LHCN-M2 (cell line): ENCODE measurements at regions not wholly inside any gene's neighbourhood (a gene's known extent, or its start where the extent isn't known, plus 50 kb on each side); places are given as distances from the start of the nearest gene placed in this dataset.
"Not testable (repeated sequence)": the region's sequence is repeated elsewhere in the genome, so short reads cannot be mapped to it uniquely, and the experiment has no call there.

ENCODE experiments used
- DNase-seq: peaks from one replicate; pipeline ENCODE4 v3.0.0-alpha.2; 2012; ENCODE audit warnings: low read depth

DNA sequence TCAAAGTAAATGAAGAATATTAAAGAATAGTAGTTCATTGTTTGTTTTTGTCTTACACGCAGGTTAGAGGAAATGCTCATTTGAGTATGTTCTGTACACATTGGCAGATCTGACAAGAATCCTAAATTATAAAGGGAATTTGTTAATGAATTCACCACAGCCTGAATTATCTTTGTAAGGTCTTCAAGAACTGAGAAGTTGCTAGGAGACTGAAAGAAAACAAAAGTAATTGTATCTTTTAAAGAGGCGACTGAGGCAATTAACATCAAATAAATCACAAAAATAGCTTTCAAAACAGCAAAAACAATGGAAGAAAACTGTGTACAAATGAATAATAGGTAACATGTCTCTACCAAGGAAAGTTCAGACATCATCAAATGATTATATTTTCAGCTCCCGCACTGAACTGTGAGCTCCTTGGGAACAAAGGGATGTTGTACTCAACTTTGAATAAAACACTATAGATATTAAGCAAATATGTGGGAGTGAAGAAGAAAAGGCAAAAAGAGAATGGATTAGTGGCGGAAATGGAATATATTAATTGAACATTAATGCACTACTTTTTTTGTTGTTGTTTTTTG, 51.7 kb upstream of the ATIC start:
- DNase-seq, result no peak

DNA sequence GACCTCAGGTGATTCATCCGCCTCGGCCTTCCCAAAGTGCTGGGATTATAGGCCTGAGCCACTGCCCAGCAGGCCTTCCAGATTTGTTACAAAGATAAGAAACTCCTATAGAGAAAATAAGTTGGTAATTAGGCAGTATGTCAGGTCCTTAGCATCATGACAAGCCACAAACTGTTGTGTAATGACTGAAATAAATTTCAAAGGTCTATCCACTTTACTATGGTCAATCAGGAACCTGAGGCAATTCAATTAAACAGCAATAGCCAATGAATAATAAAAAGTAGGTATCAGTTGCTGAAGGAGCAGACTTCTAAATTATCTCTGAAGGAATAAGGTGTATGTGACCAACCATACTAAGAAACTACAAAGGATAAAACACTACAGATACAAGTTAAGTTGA, 62.4 kb upstream of the ATIC start:
- no peak for DNase-seq

DNA sequence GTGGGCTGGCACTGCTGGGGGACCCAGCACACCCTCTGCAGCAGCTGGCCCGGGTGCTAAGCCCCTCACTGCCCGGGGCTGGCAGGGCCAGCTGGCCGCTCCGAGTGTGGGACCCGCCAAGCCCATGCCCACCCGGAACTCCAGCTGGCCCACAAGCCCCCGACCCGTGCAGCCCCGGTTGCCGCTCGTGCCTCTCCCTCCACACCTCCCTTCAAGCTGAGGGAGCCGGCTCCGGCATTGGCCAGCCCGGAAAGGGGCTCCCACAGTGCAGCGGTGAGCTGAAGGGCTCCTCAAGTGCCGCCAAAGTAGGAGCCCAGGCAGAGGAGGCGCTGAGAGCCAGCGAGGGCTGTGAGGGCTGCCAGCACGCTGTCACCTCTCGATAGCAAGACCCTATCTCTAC, 65.9 kb upstream of the ATIC start:
- DNase-seq, result not testable (repeated sequence)

DNA sequence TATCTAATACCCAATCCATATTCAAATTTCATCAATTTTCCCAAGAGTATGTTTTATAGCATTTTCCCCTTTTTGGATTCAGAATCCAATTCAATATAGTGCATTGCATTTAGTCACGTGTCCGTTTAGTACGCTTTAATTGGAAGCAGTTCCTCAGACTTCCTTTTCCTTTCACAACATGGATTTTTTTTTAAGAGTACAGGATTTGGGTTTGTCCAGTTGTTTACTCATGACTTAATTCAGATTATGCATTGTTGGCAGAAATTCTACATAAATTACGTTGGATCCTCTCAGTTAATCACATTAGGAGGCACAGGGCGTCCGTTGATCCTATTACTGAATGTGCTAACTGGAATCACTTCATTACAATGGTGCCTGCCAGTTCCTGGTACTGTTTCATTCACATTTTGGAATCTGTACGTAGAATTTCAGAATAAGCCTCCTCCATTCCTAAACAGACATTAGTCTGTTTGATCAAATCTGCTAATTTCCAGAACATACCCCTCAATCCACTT, 70.0 kb upstream of the ATIC start:
- DNase-seq, result no peak

DNA sequence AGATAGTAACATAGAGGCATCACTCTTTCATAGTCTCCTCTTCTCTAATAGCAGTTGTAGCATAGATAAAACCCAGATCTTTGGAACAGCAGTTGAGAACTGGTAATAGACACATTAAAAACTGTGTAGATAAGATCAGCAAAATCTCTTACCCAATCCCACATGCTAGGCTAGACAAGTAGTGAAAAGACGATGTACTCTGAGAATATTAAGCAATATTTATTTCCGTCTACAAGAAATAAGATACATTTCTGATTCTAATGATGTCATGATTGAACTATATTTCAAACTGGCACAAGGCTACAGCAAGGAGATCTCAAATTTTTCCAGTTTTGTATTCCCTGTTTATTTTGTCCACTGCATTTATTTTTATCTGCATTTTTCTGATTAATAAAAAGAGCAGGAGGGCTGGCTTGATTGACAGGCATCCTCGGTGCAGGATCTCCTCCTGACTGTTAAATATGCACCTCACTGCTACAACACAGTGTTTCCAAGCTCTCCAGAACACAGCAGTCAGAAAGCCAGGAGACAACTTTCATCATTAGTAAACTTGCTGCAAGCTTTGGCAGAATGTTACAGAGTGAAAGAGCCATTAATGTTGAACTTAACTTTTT, 73.3 kb upstream of the ATIC start:
- DNase-seq, result no peak

DNA sequence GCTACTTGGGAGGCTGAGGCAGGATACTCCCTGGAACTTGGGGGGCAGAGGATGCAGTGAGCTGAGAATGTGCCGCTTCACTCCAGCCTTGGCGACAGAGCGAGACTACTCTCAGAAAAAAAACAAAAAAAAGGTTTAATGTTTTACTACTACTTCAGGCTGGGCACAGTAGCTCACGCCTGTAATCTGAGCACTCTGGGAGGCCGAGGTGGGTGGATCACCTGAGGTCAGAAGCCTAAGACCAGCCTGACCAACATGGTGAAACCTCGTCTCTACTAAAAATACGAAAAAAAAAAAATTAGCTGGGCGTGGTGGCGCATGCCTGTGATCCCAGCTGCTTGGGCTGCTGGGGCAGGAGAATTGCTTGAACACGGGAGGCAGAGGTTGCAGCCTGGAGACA, 75.7 kb upstream of the ATIC start:
- DNase-seq, result no peak

DNA sequence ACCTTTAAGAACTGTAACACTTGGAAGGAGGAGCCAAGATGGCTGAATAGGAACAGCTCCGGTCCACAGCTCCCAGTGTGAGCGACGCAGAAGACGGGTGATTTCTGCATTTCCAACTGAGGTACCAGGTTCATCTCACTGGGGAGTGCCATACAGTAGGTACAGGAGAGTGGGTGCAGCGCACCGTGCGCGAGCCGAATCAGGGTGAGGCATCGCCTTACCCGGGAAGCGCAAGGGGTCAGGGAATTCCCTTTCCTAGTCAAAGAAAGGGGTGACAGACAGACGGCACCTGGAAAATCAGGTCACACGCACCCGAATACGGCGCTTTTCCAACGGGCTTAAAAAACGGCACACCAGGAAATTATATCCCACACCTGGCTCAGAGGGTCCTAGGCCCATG, 81.8 kb upstream of the ABCA12 start:
- not testable (repeated sequence) for DNase-seq

DNA sequence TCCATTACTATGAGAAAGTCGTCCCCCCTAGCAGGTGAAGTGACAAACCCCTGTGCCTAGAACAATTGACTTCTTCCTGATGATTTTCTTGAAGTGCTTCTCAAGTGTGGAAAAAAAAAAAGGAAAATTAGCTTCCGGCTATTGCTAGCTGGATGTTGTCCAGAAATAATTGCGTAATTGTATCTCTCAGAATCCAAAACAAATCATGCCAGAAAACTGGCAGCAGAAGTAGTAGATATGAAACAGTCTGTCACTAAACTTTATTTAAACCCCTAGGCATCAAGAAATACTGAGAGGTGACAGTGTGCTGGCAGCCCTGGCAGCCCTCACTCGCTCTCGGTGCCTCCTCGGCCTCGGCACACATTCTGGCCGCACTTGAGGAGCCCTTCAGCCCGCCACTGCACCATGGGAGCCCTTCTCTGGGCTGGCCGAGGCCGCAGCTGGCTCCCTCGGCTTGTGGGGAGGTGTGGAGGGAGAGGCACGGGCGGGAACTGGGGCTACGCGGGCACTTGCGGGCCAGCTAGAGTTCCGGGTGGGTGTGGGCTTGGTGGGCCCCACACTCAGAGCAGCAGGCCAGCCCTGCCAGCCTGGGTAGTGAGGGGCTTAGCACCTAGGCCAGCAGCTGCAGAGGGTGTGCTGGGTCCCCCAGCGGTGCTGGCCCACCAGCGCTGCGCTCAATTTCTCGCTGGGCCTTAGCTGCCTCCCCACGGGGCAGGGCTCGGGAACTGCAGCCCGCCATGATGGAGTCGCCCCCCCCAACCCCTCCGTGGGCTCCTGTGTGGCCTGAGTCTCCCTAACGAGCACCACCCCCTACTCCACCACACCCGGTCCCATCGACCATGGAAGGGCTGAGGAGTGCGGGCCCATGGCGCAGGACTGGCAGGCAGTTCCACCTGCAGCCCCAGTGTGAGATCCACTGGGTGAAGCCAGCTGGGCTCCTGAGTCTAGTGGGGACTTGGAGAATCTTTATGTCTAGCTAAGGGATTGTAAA, 80.5 kb upstream of the ABCA12 start:
- peak; percentile 7 for DNase-seq

DNA sequence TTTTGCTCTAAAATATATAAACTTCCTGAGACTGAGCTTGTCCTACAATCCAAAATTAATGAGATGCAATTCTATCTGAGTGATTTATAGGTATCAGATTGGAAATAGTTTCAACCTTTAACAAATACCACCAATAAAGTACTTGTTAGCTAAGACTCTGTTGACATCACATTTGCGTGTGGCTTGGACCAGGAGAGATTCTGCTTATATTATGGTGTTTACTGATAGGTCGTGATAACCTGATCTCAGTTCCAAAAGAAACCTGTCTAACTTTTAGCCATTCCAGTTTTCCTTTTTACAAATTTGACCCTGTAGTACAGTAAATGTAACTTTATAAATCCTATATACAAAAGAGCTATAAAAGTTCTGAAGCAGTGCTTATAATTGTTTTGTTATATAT, 78.4 kb upstream of the ABCA12 start:
- no peak for DNase-seq

DNA sequence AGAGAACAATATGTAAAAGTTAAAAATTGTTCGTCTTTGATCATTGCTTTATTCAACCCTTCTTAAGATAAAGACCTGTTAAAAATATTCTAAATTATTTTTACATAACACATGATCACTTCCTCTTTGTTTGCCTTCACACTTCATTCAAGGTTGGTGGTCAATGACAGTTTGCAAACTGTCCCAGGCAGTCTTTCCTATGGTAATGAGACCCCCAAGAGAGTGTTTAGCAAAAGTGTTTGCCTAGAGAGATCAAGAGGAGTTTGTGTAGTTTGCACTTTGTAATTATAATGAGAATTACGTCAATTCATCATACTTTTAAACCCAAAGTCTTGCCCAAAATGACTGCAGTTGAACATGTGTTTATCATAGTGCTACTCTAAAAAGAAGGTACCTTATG, 77.2 kb upstream of the ABCA12 start:
- no peak for DNase-seq

DNA sequence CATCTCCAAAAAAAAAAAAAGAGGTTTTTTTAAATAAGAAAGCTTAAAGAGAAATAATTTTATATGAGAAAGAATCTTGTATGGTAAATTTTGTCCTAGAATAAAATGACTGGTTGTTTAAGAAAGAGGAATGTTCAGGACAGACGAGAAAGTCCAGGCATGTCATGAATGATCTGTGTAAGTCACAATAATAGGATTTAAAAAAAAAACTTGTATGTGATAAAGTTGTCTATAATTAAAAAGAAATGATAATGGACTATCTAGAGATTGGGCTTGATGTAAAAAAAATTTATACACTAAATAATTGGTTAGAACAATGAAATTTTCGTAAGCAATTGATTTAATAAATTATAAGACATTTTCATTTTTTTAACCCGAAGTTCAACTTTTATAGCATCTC, 71.7 kb upstream of the ABCA12 start:
- no peak for DNase-seq

DNA sequence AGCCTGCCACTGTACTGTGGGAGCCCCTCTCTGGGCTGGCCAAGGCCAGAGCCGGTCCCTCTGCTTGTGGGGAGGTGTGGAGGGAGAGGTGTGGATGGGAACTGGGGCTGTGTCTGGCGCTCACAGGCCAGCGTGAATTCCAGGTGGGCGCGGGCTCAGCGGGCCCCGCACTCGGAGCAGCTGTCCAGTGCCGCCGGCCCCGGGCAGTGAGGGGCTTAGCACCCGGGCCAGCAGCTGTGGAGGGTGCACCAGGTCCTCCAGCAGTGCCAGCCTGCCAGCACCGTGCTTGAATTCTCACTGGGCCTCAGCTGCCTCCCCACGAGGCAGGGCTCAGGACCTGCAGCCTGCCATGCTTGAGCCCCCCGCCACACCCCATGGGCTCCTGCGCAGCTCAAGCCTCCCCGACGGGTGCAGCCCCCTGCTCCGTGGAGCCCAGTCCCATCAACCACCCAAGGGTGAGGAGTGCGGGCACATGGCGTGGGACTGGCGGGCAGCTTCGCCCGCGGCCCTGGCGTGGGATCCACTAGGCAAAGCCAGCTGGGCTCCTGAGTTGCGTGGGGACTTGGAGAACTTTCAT, 69.5 kb upstream of the ABCA12 start:
- no peak for DNase-seq

DNA sequence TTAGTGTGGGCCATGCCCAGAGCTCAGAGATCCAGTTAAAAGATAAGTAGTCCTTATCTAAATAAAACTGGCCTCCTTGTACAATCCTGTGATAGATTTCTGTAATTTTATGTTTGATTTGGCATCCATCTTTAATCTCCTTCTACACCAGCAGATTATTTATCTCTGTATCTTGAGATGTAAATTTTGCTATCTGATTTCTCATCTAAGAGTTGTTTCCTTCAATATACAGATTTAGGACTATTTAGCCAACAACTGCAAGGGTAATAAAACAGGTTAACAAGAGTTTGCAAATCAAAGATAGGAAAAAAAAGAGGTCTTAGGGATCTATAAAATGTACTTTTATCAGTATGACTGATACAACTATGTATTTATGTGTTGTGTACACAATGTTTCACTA, 68.6 kb upstream of the ABCA12 start:
- DNase-seq, result no peak

DNA sequence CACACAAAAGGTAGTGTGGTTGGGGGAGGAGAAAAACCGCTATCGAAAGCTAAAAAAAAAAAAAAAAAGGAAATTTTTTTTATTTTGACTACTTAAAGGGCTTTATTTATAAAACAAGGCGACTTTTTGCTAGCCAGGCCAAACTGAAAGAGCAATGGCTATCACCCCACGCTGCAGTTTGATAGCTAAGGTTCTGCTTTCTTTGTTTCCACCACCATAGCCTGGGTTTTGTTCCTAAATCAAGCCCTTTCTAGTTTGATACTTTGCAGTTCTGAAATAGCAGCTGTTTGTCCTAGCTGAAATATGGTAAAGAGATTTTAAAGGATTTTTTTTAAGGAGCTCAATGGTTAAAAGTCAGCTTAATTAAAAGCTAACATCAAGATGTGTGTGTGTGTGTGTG, 67.4 kb upstream of the ABCA12 start:
- DNase-seq, result no peak

DNA sequence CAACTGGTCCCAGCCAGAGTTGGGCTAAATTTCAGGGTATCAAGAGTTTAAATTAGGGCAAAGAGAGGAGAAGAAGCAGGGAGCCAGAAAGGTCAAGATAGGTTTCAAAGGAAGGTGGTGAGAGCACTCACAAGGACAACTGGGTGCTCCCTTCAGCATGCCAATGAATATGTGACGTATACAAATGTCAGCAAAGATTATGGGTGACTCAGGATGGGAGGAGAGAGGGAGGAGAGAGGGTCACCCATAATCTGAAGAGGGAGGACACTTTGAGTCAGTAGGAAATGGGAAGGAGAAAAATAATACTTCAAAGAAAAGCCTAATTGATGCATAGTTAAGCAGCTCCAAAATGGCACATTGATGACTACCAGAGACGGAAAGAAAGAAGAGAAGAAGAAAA, 53.1 kb upstream of the ABCA12 start:
- DNase-seq, result no peak

DNA sequence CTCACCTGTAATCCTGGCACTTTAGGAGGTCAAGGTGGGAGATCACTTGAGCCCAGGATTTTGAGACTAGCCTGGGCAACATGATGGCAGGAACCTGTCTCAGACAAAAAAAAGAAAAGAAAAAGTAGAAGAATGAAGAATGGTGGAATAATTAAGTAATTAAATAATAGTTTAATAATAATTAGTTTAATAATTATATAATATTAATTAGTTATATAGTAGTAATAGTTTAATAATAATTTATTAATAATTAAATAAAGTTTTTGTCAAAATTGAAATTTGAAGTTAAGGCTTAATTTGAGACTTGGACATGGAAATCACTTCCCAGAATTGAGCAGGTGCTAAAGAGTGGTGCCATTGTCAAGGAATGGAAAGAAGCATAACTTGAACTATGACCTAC, 52.2 kb upstream of the ABCA12 start:
- DNase-seq, result no peak

DNA sequence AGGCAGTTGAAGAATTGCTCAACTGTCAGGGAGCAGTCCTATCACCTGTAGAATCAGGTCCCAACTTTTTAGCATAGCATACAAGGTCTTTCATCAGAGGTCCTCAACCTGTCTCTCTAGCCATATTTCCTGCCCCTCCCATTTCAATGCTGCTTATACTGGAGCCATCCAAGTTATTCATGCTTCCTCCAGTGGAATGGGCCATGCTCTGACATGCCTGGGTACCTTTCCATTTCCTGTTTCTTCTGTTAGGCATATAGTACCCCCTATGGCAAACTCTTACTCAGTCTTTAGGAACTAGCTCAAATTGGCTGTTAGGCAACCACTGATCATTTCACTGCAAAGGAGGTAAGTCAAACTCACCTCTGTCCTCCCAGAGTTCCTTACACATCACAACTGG, 51.0 kb upstream of the ABCA12 start:
- DNase-seq, result no peak
